Keratinocyte (primary cell): ENCODE measurements at regions not wholly inside any gene's neighbourhood (a gene's known extent, or its start where the extent isn't known, plus 50 kb on each side); places are given as distances from the start of the nearest gene placed in this dataset.

ENCODE experiments used
- EZH2 ChIP-seq: IDR thresholded peaks from one replicate; pipeline ENCODE4 v1.6.1; 2012; ENCODE audit warnings: inconsistent platforms, mild to moderate bottlenecking, low read length, moderate library complexity
- TF ChIP-seq, protein P1 (sequence below), 3 experiments: IDR thresholded peaks in 1 of 3; conservative IDR thresholded peaks in 1 of 3; optimal IDR thresholded peaks in 1 of 3; 2 replicates in 2 of 3; 3 replicates in 1 of 3; pipeline versions ENCODE3 to v1.5.1; 2011; ENCODE audit warnings: low read length in 3 of 3, mild to moderate bottlenecking in 3 of 3, moderate library complexity in 2 of 3, control low read depth in 1 of 3, inconsistent platforms in 1 of 3; ENCODE audit not compliant: insufficient read depth in 2 of 3; ENCODE audit errors: extremely low read depth in 1 of 3

- TF ChIP-seq, protein P1, sequence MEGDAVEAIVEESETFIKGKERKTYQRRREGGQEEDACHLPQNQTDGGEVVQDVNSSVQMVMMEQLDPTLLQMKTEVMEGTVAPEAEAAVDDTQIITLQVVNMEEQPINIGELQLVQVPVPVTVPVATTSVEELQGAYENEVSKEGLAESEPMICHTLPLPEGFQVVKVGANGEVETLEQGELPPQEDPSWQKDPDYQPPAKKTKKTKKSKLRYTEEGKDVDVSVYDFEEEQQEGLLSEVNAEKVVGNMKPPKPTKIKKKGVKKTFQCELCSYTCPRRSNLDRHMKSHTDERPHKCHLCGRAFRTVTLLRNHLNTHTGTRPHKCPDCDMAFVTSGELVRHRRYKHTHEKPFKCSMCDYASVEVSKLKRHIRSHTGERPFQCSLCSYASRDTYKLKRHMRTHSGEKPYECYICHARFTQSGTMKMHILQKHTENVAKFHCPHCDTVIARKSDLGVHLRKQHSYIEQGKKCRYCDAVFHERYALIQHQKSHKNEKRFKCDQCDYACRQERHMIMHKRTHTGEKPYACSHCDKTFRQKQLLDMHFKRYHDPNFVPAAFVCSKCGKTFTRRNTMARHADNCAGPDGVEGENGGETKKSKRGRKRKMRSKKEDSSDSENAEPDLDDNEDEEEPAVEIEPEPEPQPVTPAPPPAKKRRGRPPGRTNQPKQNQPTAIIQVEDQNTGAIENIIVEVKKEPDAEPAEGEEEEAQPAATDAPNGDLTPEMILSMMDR (optimal IDR thresholded peaks at IDR 0.05 in 1 of 3, IDR thresholded peaks at IDR 0.05 in 1 of 3, conservative IDR thresholded peaks at IDR 0.05 in 1 of 3; ENCODE audit: extremely low read depth in 1 of 3, insufficient read depth in 2 of 3, low read length in 3 of 3), result no peak
- TF ChIP-seq EZH2, result no peak
These were observed 814.6 kb downstream of the SLC4A3 start for GRCh38 chr2:220442012-220442411.
